H9 (cell line): ENCODE measurements at regions not wholly inside any gene's neighbourhood (a gene's known extent, or its start where the extent isn't known, plus 50 kb on each side); places are given as distances from the start of the nearest gene placed in this dataset.

Experiments used
- DNase-seq: peaks from one replicate; pipeline ENCODE4 v3.0.0-alpha.2; 2017
- H2AFZ ChIP-seq: one replicate; pipeline ENCODE4 v1.6.1; 2013; ENCODE audit warnings: mild to moderate bottlenecking, low read length, control low read depth, moderate library complexity
- H2AK5ac ChIP-seq: 2 replicates; pipeline ENCODE4 v1.6.1; 2013; ENCODE audit warnings: low read length, control low read depth, mixed read lengths; ENCODE audit not compliant: insufficient read length
- H2BK120ac ChIP-seq: one replicate; pipeline ENCODE4 v1.6.1; 2013; ENCODE audit warnings: low read depth, mild to moderate bottlenecking, low read length, control low read depth, inconsistent platforms; ENCODE audit not compliant: poor library complexity, severe bottlenecking
- H2BK12ac ChIP-seq: 2 replicates; pipeline ENCODE4 v1.6.1; 2013; ENCODE audit warnings: low read length, control low read depth, mixed read lengths, low read depth; ENCODE audit not compliant: insufficient read length
- H2BK15ac ChIP-seq: 2 replicates; pipeline ENCODE4 v1.6.1; 2013; ENCODE audit warnings: low read depth, low read length, control low read depth
- H2BK20ac ChIP-seq: one replicate; pipeline ENCODE4 v1.6.1; 2013; ENCODE audit warnings: low read depth, mild to moderate bottlenecking, low read length, control low read depth, inconsistent platforms; ENCODE audit not compliant: poor library complexity, severe bottlenecking
- H2BK5ac ChIP-seq: 2 replicates; pipeline ENCODE4 v1.6.1; 2013; ENCODE audit warnings: low read length, control low read depth, mixed read lengths; ENCODE audit not compliant: insufficient read length
- H3K14ac ChIP-seq: 2 replicates; pipeline ENCODE4 v1.6.1; 2013; ENCODE audit warnings: low read length, control low read depth; ENCODE audit not compliant: insufficient read depth
- H3K18ac ChIP-seq: 2 replicates; pipeline ENCODE4 v1.6.1; 2013; ENCODE audit warnings: low read depth, mild to moderate bottlenecking, mixed read lengths, low read length, control low read depth; ENCODE audit not compliant: insufficient read length
- H3K23ac ChIP-seq: 2 replicates; pipeline ENCODE4 v1.6.1; 2013; ENCODE audit warnings: low read length, control low read depth, mixed read lengths, low read depth; ENCODE audit not compliant: insufficient read length
- H3K23me2 ChIP-seq: 2 replicates; pipeline ENCODE4 v1.6.1; 2013; ENCODE audit warnings: low read depth, mild to moderate bottlenecking, mixed read lengths, low read length, control low read depth; ENCODE audit not compliant: insufficient read length, poor library complexity, severe bottlenecking
- H3K27ac ChIP-seq: 2 replicates; pipeline ENCODE4 v1.5.1; 2013; ENCODE audit warnings: low read length, control low read depth, mixed read lengths, low read depth; ENCODE audit not compliant: insufficient read length
- H3K27me3 ChIP-seq: 2 replicates; pipeline ENCODE4 v1.6.1; 2013; ENCODE audit warnings: low read length, control low read depth, inconsistent platforms; ENCODE audit not compliant: insufficient read depth
- H3K4ac ChIP-seq: 2 replicates; pipeline ENCODE4 v1.6.1; 2013; ENCODE audit warnings: low read depth, mild to moderate bottlenecking, control low read depth, inconsistent platforms, low read length, moderate library complexity
- H3K4me1 ChIP-seq: 2 replicates; pipeline ENCODE4 v1.6.1; 2013; ENCODE audit warnings: low read length, control low read depth, inconsistent platforms; ENCODE audit not compliant: insufficient read depth
- H3K4me2 ChIP-seq: 2 replicates; pipeline ENCODE4 v1.6.1; 2013; ENCODE audit warnings: low read length, control low read depth, mixed read lengths; ENCODE audit not compliant: insufficient read length, insufficient read depth
- H3K56ac ChIP-seq: 2 replicates; pipeline ENCODE4 v1.6.1; 2013; ENCODE audit warnings: low read depth, mild to moderate bottlenecking, mixed read lengths, low read length, control low read depth; ENCODE audit not compliant: insufficient read length
- H3K79me1 ChIP-seq: 2 replicates; pipeline ENCODE4 v1.6.1; 2013; ENCODE audit warnings: low read depth, mild to moderate bottlenecking, moderate library complexity, low read length, control low read depth, inconsistent platforms; ENCODE audit not compliant: insufficient read depth, poor library complexity, severe bottlenecking
- H3K79me2 ChIP-seq: 2 replicates; pipeline ENCODE4 v1.6.1; 2013; ENCODE audit warnings: low read length, control low read depth, inconsistent platforms; ENCODE audit not compliant: insufficient read depth
- H3K9ac ChIP-seq: 2 replicates; pipeline ENCODE4 v1.6.1; 2013; ENCODE audit warnings: low read length, control low read depth, mixed read lengths; ENCODE audit not compliant: insufficient read length; ENCODE audit errors: extremely low read depth
- H3K9me3 ChIP-seq: one replicate; pipeline ENCODE4 v1.6.1; 2013; ENCODE audit warnings: low read depth, low read length, inconsistent platforms; ENCODE audit not compliant: control insufficient read depth
- H3T11ph ChIP-seq: one replicate; pipeline ENCODE4 v1.6.1; 2013; ENCODE audit warnings: mild to moderate bottlenecking, low read length, control low read depth, inconsistent platforms
- H4K20me1 ChIP-seq: one replicate; pipeline ENCODE4 v1.6.1; 2013; ENCODE audit not compliant: control insufficient read depth, insufficient read length, insufficient read depth
- H4K5ac ChIP-seq: 2 replicates; pipeline ENCODE4 v1.6.1; 2013; ENCODE audit warnings: low read depth, mild to moderate bottlenecking, mixed read lengths, low read length, control low read depth; ENCODE audit not compliant: insufficient read length
- H4K8ac ChIP-seq: replicated peaks from 2 replicates; pipeline ENCODE4 v1.6.1; 2013; ENCODE audit warnings: low read length, control low read depth, mixed read lengths, low read depth; ENCODE audit not compliant: insufficient read length
- H4K91ac ChIP-seq: 2 replicates; pipeline ENCODE4 v1.6.1; 2013; ENCODE audit warnings: low read depth, mild to moderate bottlenecking, moderate library complexity, mixed read lengths, low read length, control low read depth; ENCODE audit not compliant: insufficient read length
- H3K27ac Mint-ChIP-seq, 3 experiments: 2 replicates in 2 of 3; 3 replicates in 1 of 3; pipeline ENCODE4 v1.8.0; 2020 to 2021; ENCODE audit warnings: mixed read lengths in 3 of 3, mild to moderate bottlenecking in 1 of 3, moderate library complexity in 1 of 3
- H3K27me3 Mint-ChIP-seq: 2 replicates; pipeline ENCODE4 v1.8.0; 2021; ENCODE audit warnings: low read depth, mild to moderate bottlenecking, moderate library complexity, mixed read lengths
- H3K36me3 Mint-ChIP-seq, 3 experiments: 2 replicates in 2 of 3; 3 replicates in 1 of 3; pipeline ENCODE4 v1.8.0; 2020 to 2021; ENCODE audit warnings: low read depth in 3 of 3, mixed read lengths in 3 of 3; ENCODE audit not compliant: insufficient read depth in 1 of 3
- H3K4me1 Mint-ChIP-seq, 2 experiments: 2 replicates each; pipeline ENCODE4 v1.8.0; 2020; ENCODE audit warnings: mixed read lengths in 2 of 2
- H3K4me3 Mint-ChIP-seq, 2 experiments: 2 replicates in 1 of 2; 3 replicates in 1 of 2; pipeline ENCODE4 v1.8.0; 2020 to 2021; ENCODE audit warnings: mild to moderate bottlenecking in 2 of 2, mixed read lengths in 2 of 2, moderate library complexity in 1 of 2
- H3K9me3 Mint-ChIP-seq, 2 experiments: 2 replicates in 1 of 2; 3 replicates in 1 of 2; pipeline ENCODE4 v1.8.0; 2020; ENCODE audit warnings: mild to moderate bottlenecking in 2 of 2, mixed read lengths in 2 of 2, moderate library complexity in 1 of 2
- CTCF ChIP-seq: fragments of 200-600 bp; sonication (generic); conservative IDR thresholded peaks from 3 replicates; pipeline ENCODE4 v1.8.0; 2021; ENCODE audit warnings: antibody characterized with exemption, mild to moderate bottlenecking
- WGBS: extraction: QIAGEN DNeasy Blood & Tissue Kit; methylation state at CpG from one replicate; pipeline ENCODE4 v1.1.7; 2013; ENCODE audit warnings: missing lambda C conversion rate, low lambda C conversion rate, mixed read lengths; ENCODE audit not compliant: insufficient read length; ENCODE audit errors: extremely low coverage; 5-methylcytosine and 5-hydroxymethylcytosine counted together

- H3K23ac ChIP-seq, result no peak overlapping the region
- H2AFZ ChIP-seq, result no peak overlapping the region
- H3K23me2 ChIP-seq, result no peaks in the 10 kb centered on the region
- H2BK15ac ChIP-seq, result no peak overlapping the region
- WGBS, result no CpG with 5 or more reads among the region's 2 CpGs
- H2BK120ac ChIP-seq, result no peak overlapping the region
- H3K4me1 Mint-ChIP-seq, result peaks cover 3% of the 10 kb centered on the region in 2 experiments; a peak in 1 of 4 replicates
- H4K8ac ChIP-seq, result no peak overlapping the region
- no peak overlapping the region for H3K14ac ChIP-seq
- no peaks in the 10 kb centered on the region for H3K9me3 ChIP-seq
- H3K18ac ChIP-seq, result no peak overlapping the region
- no peak overlapping the region; a peak in 1 of 7 replicates for H3K27ac Mint-ChIP-seq
- H4K5ac ChIP-seq, result no peak overlapping the region
- TF ChIP-seq CTCF, result no peak
- no peak for DNase-seq
- H3K79me2 ChIP-seq, result no peaks in the 10 kb centered on the region
- no peaks in the 10 kb centered on the region for H3K4me1 ChIP-seq
- H2BK5ac ChIP-seq, result no peak overlapping the region
- no peak overlapping the region for H3K4me3 Mint-ChIP-seq
- H3K9ac ChIP-seq, result no peak overlapping the region
- H3K27me3 Mint-ChIP-seq, result no peaks in the 10 kb centered on the region
- H3K56ac ChIP-seq, result no peak overlapping the region
- peaks cover 0 to 3% of the 10 kb centered on the region in 2 experiments; a peak in 2 of 5 replicates for H3K9me3 Mint-ChIP-seq
- no peak overlapping the region for H2BK12ac ChIP-seq
- no peak overlapping the region for H3K4ac ChIP-seq
- no peaks in the 10 kb centered on the region for H3K36me3 Mint-ChIP-seq
- H2AK5ac ChIP-seq, result no peak overlapping the region
- H3K79me1 ChIP-seq, result no peaks in the 10 kb centered on the region
- H3K4me2 ChIP-seq, result no peak overlapping the region
- no peak overlapping the region for H2BK20ac ChIP-seq
- no peaks in the 10 kb centered on the region for H4K20me1 ChIP-seq
- H3T11ph ChIP-seq, result no peak overlapping the region
- H3K27me3 ChIP-seq, result no peaks in the 10 kb centered on the region
- H4K91ac ChIP-seq, result no peak overlapping the region
- H3K27ac ChIP-seq, result no peak overlapping the region
These were observed 381.7 kb upstream of the POU3F2 start for GRCh38 chr6:98452685-98453084.
